Astrocyte of the cerebellum (primary cell): ENCODE measurements at regions not wholly inside any gene's neighbourhood (a gene's known extent, or its start where the extent isn't known, plus 50 kb on each side); places are given as distances from the start of the nearest gene placed in this dataset.

ENCODE experiments used
- DNase-seq: peaks from one replicate; pipeline ENCODE4 v3.0.0-alpha.2; 2011; ENCODE audit warnings: low read depth
- H3K4me3 ChIP-seq: 2 replicates; pipeline ENCODE4 v1.5.1; 2011; ENCODE audit warnings: mild to moderate bottlenecking, low read depth, low read length, moderate library complexity
- CTCF ChIP-seq: IDR thresholded peaks from 2 replicates; pipeline ENCODE4 v1.5.1; 2012; ENCODE audit warnings: low read length, low read depth, moderate library complexity, mild to moderate bottlenecking; ENCODE audit errors: missing control alignments
- in situ Hi-C: cut with HindIII; loops from 2 replicates; pipeline ENCODE4 v1.10.0; 2017; ENCODE audit warnings: low sequenced_read_pairs

- no peak for DNase-seq
- no peak overlapping the region for H3K4me3 ChIP-seq
- in situ Hi-C loops: no loop called here
- no peak for TF ChIP-seq CTCF
Observed at GRCh38 chr21:38175306-38175705, 81.5 kb upstream of the KCNJ15 start.

GRCh38 chr21:38177919-38178652, 78.7 kb upstream of the KCNJ15 start:
- no peak overlapping the region for H3K4me3 ChIP-seq
- in situ Hi-C loops: no loop called here
- DNase-seq: no peak
- TF ChIP-seq CTCF: no peak

- in situ Hi-C loops: no loop called here
- no peak for TF ChIP-seq CTCF
- no peak for DNase-seq
Observed at GRCh38 chr21:38178653-38179470, 77.9 kb upstream of the KCNJ15 start.

GRCh38 chr21:38179511-38179910, 77.3 kb upstream of the KCNJ15 start:
- no peak overlapping the region for H3K4me3 ChIP-seq
- TF ChIP-seq CTCF: no peak
- in situ Hi-C loops: no loop called here
- DNase-seq: no peak

More at GRCh38 chr21:38178653-38179470, 77.9 kb upstream of the KCNJ15 start:
- H3K4me3 ChIP-seq: no peak overlapping the region

GRCh38 chr21:38181096-38181495, 75.7 kb upstream of the KCNJ15 start:
- H3K4me3 ChIP-seq: no peak overlapping the region
- in situ Hi-C loops: no loop called here
- no peak for TF ChIP-seq CTCF
- no peak for DNase-seq

- no peak for TF ChIP-seq CTCF
- in situ Hi-C loops: no loop called here
- H3K4me3 ChIP-seq: no peak overlapping the region
- no peak for DNase-seq
Observed at GRCh38 chr21:38182370-38182985, 74.3 kb upstream of the KCNJ15 start.
